H1 (cell line): ENCODE measurements at regions not wholly inside any gene's neighbourhood (a gene's known extent, or its start where the extent isn't known, plus 50 kb on each side); places are given as distances from the start of the nearest gene placed in this dataset.

Source experiments
- ATF2 ChIP-seq: IDR thresholded peaks from 2 replicates; pipeline ENCODE4 v1.6.1; 2012; ENCODE audit warnings: low read length, inconsistent platforms
- BACH1 ChIP-seq: IDR thresholded peaks from 2 replicates; pipeline ENCODE4 v1.6.1; 2012; ENCODE audit warnings: low read length, improper control_type of control experiment
- BRCA1 ChIP-seq: IDR thresholded peaks from 2 replicates; pipeline ENCODE4 v1.6.1; 2012; ENCODE audit warnings: low read depth, low read length, improper control_type of control experiment
- CHD7 ChIP-seq: fragments of 300-600 bp; sonication (generic); IDR thresholded peaks from 2 replicates; pipeline ENCODE4 v1.7.1; 2012; ENCODE audit warnings: low read length, moderate library complexity, mild to moderate bottlenecking, inconsistent platforms; ENCODE audit not compliant: insufficient replicate concordance
- EGR1 ChIP-seq: IDR thresholded peaks from 2 replicates; pipeline ENCODE4 v1.6.1; 2011; ENCODE audit warnings: low read depth, low read length, borderline replicate concordance
- GABPA ChIP-seq: IDR thresholded peaks from 2 replicates; pipeline ENCODE4 v1.6.1; 2011; ENCODE audit warnings: mild to moderate bottlenecking, low read length, moderate library complexity, borderline replicate concordance; ENCODE audit not compliant: insufficient read depth
- JUND ChIP-seq: IDR thresholded peaks from 2 replicates; pipeline ENCODE4 v1.6.1; 2011; ENCODE audit warnings: mild to moderate bottlenecking, improper control_type of control experiment, low read length
- KDM5A ChIP-seq: fragments of 200-600 bp; IDR thresholded peaks from 2 replicates; pipeline ENCODE4 v1.7.1; 2012; ENCODE audit warnings: mild to moderate bottlenecking, low read length, inconsistent platforms, mixed read lengths
- RXRA ChIP-seq: IDR thresholded peaks from 2 replicates; pipeline ENCODE4 v1.6.1; 2011; ENCODE audit warnings: low read depth, mild to moderate bottlenecking, low read length, moderate library complexity; ENCODE audit not compliant: insufficient read depth
- SAP30 ChIP-seq: fragments of 300-600 bp; sonication (generic); IDR thresholded peaks from 2 replicates; pipeline ENCODE4 v1.7.1; 2012; ENCODE audit warnings: low read length, moderate library complexity, mild to moderate bottlenecking, inconsistent platforms; ENCODE audit not compliant: insufficient read depth, insufficient replicate concordance
- TBP ChIP-seq: IDR thresholded peaks from 2 replicates; pipeline ENCODE4 v1.6.1; 2011; ENCODE audit warnings: low read depth, low read length, improper control_type of control experiment

- TF ChIP-seq CHD7 (no peak), GABPA (no peak), ATF2 (no peak), BRCA1 (no peak), KDM5A (no peak), RXRA (no peak), EGR1 (no peak), BACH1 (no peak), SAP30 (no peak), JUND (no peak), TBP (no peak)
Measured at GRCh38 chr3:87494264-87494663, 217.9 kb upstream of the POU1F1 start (continued).
